ENCODE measurements at regions not wholly inside any gene's neighbourhood (a gene's known extent, or its start where the extent isn't known, plus 50 kb on each side); places are given as distances from the start of the nearest gene placed in this dataset.

DNA sequence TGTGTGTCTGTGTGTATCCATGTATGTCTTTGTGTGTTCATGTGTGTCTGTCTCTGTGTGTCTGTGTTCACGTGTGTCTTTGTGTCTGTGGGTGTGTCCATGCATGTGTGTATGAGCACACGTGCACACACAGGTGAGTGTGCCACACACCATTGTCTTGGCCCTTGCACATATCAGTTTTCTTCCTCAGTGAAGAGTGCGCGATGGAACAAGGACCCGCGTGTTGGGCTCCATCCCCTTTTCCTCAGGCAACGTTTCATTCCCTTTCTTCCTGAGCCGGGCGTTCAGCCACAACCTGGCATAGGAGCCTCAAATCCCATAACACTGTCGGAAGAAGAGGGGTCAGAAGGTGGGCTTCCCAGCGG lies 74.3 kb downstream of the PTGR3 start:
- FAIRE-seq, result no peak
- no peaks in the 10 kb centered on the region for H3K4me1 ChIP-seq (ENCODE audit: control insufficient read depth in 2 of 3, insufficient read depth in 2 of 3, low read depth in 1 of 3, low read length in 3 of 3)
- intact Hi-C loops (cut with DNase I), result no loop called here
- no peak overlapping the region for H3K9ac ChIP-seq (ENCODE audit: low read length in 3 of 3)
- no peak overlapping the region for H3K27ac ChIP-seq (ENCODE audit: low read depth in 2 of 2, low read length in 2 of 2)
- no peaks in the 10 kb centered on the region for H3K36me3 ChIP-seq (ENCODE audit: control insufficient read depth in 2 of 3, insufficient read depth in 3 of 3, low read length in 3 of 3)
- TF ChIP-seq, protein P1, sequence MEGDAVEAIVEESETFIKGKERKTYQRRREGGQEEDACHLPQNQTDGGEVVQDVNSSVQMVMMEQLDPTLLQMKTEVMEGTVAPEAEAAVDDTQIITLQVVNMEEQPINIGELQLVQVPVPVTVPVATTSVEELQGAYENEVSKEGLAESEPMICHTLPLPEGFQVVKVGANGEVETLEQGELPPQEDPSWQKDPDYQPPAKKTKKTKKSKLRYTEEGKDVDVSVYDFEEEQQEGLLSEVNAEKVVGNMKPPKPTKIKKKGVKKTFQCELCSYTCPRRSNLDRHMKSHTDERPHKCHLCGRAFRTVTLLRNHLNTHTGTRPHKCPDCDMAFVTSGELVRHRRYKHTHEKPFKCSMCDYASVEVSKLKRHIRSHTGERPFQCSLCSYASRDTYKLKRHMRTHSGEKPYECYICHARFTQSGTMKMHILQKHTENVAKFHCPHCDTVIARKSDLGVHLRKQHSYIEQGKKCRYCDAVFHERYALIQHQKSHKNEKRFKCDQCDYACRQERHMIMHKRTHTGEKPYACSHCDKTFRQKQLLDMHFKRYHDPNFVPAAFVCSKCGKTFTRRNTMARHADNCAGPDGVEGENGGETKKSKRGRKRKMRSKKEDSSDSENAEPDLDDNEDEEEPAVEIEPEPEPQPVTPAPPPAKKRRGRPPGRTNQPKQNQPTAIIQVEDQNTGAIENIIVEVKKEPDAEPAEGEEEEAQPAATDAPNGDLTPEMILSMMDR (IDR thresholded peaks at IDR 0.05; ENCODE audit: borderline replicate concordance, extremely low read depth, insufficient read depth), result no peak
- H3K9me3 ChIP-seq (ENCODE audit: control insufficient read depth in 2 of 3, insufficient read depth in 1 of 3, low read length in 3 of 3), result peaks cover 0 to 4% (median 0%) of the 10 kb centered on the region in 3 donors
- H3K27me3 ChIP-seq (ENCODE audit: control insufficient read depth, insufficient read depth, low read length), result no peaks in the 10 kb centered on the region
- H3K4me3 ChIP-seq (ENCODE audit: low read length in 3 of 3), result no peak overlapping the region
- no peak for DNase-seq

DNA sequence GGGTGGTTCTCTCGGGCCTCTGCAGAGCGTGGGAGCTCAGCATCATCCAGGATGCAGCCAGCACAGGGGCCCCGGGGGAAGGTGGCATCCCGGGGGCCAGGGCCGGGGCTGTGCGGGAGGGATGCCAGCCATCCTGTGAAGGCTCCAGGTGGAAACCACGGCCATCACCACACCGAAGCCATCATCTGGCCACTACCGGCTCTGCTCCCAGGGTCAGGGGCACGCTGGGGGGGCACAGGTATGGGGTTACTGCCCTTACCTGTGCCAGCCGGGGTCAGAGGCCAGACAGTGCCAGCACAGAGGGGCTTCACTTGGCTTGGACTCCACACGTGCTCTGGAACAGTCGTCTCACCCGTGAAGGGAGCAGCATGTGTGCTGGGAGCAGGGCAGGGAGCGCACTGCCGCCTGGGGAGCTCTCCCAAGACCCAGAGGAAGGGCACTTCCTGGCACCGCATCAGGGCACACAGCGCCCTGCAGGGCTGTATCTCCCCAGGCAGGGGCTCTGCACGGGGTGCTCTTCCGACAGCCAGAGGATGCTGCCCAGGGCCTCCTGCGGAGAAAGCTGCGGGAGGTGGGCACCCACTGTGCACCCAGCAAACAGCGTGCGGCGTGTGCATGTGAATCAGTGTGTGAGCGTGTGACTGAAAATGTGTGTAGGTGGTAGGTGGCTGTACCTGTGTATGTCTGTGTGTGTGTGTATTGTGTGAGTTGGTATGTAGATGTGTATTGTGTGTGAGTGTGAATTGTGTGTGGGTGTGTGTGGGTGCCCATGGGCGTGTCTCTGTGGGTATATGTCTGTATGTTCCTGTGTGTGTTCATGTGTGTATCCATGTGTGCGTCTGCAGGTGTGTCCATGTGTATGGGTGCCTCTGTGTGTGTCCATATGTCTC lies 75.0 kb downstream of the PTGR3 start:
- FAIRE-seq (no peak), DNase-seq (no peak)
- intact Hi-C loops (cut with DNase I), result no loop called here
- no peak overlapping the region for H3K9ac ChIP-seq (ENCODE audit: low read length in 3 of 3)
- TF ChIP-seq, protein P1 (IDR thresholded peaks at IDR 0.05; ENCODE audit: borderline replicate concordance, extremely low read depth, insufficient read depth), result no peak
- H3K36me3 ChIP-seq (ENCODE audit: control insufficient read depth in 2 of 3, insufficient read depth in 3 of 3, low read length in 3 of 3), result no peaks in the 10 kb centered on the region
- peaks cover 0 to 4% (median 0%) of the 10 kb centered on the region in 3 donors for H3K9me3 ChIP-seq (ENCODE audit: control insufficient read depth in 2 of 3, insufficient read depth in 1 of 3, low read length in 3 of 3)
- H3K4me1 ChIP-seq (ENCODE audit: control insufficient read depth in 2 of 3, insufficient read depth in 2 of 3, low read depth in 1 of 3, low read length in 3 of 3), result no peaks in the 10 kb centered on the region
- no peaks in the 10 kb centered on the region for H3K27me3 ChIP-seq (ENCODE audit: control insufficient read depth, insufficient read depth, low read length)
- H3K4me3 ChIP-seq (ENCODE audit: low read length in 3 of 3), result no peak overlapping the region
- H3K27ac ChIP-seq (ENCODE audit: low read depth in 2 of 2, low read length in 2 of 2), result no peak overlapping the region

DNA sequence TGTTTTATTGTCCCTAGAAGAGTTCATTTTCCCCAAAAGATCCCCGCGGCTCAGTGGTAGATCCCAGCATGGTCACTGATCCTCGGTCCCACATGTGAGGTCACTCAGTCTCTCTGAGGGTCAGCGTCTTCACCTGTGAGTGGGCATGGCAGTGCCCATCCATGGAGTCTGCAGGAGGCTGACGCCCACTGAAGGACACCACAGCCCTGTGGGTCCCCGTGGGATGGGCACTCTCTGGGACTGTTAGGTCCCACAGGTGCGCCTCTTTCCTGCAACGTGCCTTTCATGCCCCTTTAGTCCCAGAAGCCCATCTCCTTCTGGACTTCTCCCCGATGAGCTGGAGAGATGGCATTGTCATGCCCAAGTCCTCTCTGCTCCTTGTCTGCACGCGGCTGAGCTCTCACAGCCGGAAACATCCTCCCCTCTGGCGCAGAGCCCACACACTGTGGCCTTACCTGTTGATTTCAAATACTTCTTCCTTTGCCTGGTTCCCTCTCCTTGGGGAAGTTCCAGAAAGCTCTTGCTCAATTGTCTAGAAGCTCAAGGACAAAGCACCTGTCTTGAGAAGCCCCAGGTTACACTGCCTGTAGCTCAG lies 75.9 kb downstream of the PTGR3 start:
- Histone ChIP-seq H3K36me3 (ENCODE audit: control insufficient read depth in 2 of 3, insufficient read depth in 3 of 3, low read length in 3 of 3) (no peaks in the 10 kb centered on the region), H3K4me3 (ENCODE audit: low read length in 3 of 3) (no peak overlapping the region), H3K9me3 (ENCODE audit: control insufficient read depth in 2 of 3, insufficient read depth in 1 of 3, low read length in 3 of 3) (peaks cover 0 to 4% (median 0%) of the 10 kb centered on the region in 3 donors), H3K27me3 (ENCODE audit: control insufficient read depth, insufficient read depth, low read length) (no peaks in the 10 kb centered on the region), H3K27ac (ENCODE audit: low read depth in 2 of 2, low read length in 2 of 2) (no peak overlapping the region), H3K9ac (ENCODE audit: low read length in 3 of 3) (no peak overlapping the region), H3K4me1 (ENCODE audit: control insufficient read depth in 2 of 3, insufficient read depth in 2 of 3, low read depth in 1 of 3, low read length in 3 of 3) (no peaks in the 10 kb centered on the region)
- no peak for FAIRE-seq
- TF ChIP-seq, protein P1 (IDR thresholded peaks at IDR 0.05; ENCODE audit: borderline replicate concordance, extremely low read depth, insufficient read depth), result no peak
- no peak for DNase-seq
- intact Hi-C loops (cut with DNase I), result no loop called here

Data from kidney (tissue), 13 donors.